ENCODE measurements at regions not wholly inside any gene's neighbourhood (a gene's known extent, or its start where the extent isn't known, plus 50 kb on each side); places are given as distances from the start of the nearest gene placed in this dataset.

- DNase-seq (ENCODE audit: low read depth in 1 of 2, low spot score in 1 of 2) = no peak
Measured at GRCh38 chr3:72223116-72223515, 438.2 kb upstream of the PROK2 start.

- DNase-seq (ENCODE audit: low read depth in 1 of 2, low spot score in 1 of 2) = no peak
Measured at GRCh38 chr3:72222410-72222809, 437.5 kb upstream of the PROK2 start.

GRCh38 chr3:72220946-72221345 lies 436.0 kb upstream of the PROK2 start:
- DNase-seq (ENCODE audit: low read depth in 1 of 2, low spot score in 1 of 2) = no peak

- DNase-seq (ENCODE audit: low read depth in 1 of 2, low spot score in 1 of 2) = no peak
Measured at GRCh38 chr3:72219752-72220151, 434.8 kb upstream of the PROK2 start.

GRCh38 chr3:72217570-72217969 lies 432.6 kb upstream of the PROK2 start:
- no peak for DNase-seq (ENCODE audit: low read depth in 1 of 2, low spot score in 1 of 2)

GRCh38 chr3:72214066-72214951 lies 429.4 kb upstream of the PROK2 start:
- DNase-seq (ENCODE audit: low read depth in 1 of 2, low spot score in 1 of 2) = no peak

GRCh38 chr3:72213296-72214065 lies 428.5 kb upstream of the PROK2 start:
- DNase-seq (ENCODE audit: low read depth in 1 of 2, low spot score in 1 of 2) = no peak

- no peak for DNase-seq (ENCODE audit: low read depth in 1 of 2, low spot score in 1 of 2)
Measured at GRCh38 chr3:72212396-72212795, 427.4 kb upstream of the PROK2 start.

- no peak for DNase-seq (ENCODE audit: low read depth in 1 of 2, low spot score in 1 of 2)
Measured at GRCh38 chr3:72210261-72210660, 425.3 kb upstream of the PROK2 start.

- DNase-seq (ENCODE audit: low read depth in 1 of 2, low spot score in 1 of 2) = no peak
Measured at GRCh38 chr3:72205297-72205826, 420.4 kb upstream of the PROK2 start.

GRCh38 chr3:72204452-72204851 lies 419.5 kb upstream of the PROK2 start:
- DNase-seq (ENCODE audit: low read depth in 1 of 2, low spot score in 1 of 2) = no peak

GRCh38 chr3:72203613-72204349 lies 418.8 kb upstream of the PROK2 start:
- no peak for DNase-seq (ENCODE audit: low read depth in 1 of 2, low spot score in 1 of 2)

- DNase-seq (ENCODE audit: low read depth in 1 of 2, low spot score in 1 of 2) = no peak
Measured at GRCh38 chr3:72203105-72203504, 418.2 kb upstream of the PROK2 start.

- DNase-seq (ENCODE audit: low read depth in 1 of 2, low spot score in 1 of 2) = no peak
Measured at GRCh38 chr3:72200332-72200731, 415.4 kb upstream of the PROK2 start.

GRCh38 chr3:72199530-72199929 lies 414.6 kb upstream of the PROK2 start:
- DNase-seq (ENCODE audit: low read depth in 1 of 2, low spot score in 1 of 2) = no peak

- DNase-seq (ENCODE audit: low read depth in 1 of 2, low spot score in 1 of 2) = no peak
Measured at GRCh38 chr3:72196377-72196929, 411.5 kb upstream of the PROK2 start.

- DNase-seq (ENCODE audit: low read depth in 1 of 2, low spot score in 1 of 2) = no peak
Measured at GRCh38 chr3:72195895-72196294, 410.9 kb upstream of the PROK2 start.

- DNase-seq (ENCODE audit: low read depth in 1 of 2, low spot score in 1 of 2) = no peak
Measured at GRCh38 chr3:72194458-72194857, 409.5 kb upstream of the PROK2 start.

- no peak for DNase-seq (ENCODE audit: low read depth in 1 of 2, low spot score in 1 of 2)
Measured at GRCh38 chr3:72193771-72194430, 409.0 kb upstream of the PROK2 start.

GRCh38 chr3:72192572-72192971 lies 407.6 kb upstream of the PROK2 start:
- no peak for DNase-seq (ENCODE audit: low read depth in 1 of 2, low spot score in 1 of 2)
